Right lobe of liver (tissue), 4 donors: ENCODE measurements at regions not wholly inside any gene's neighbourhood (a gene's known extent, or its start where the extent isn't known, plus 50 kb on each side); places are given as distances from the start of the nearest gene placed in this dataset.

Source experiments
- CTCF ChIP-seq, 4 donors: fragments of 200-600 bp in 3 of 4; fragments of 450-650 bp in 1 of 4; IDR thresholded peaks; one replicate each; pipeline versions ENCODE4 v1.5.1 to v1.8.0; 2016 to 2022; ENCODE audit warnings: antibody characterized with exemption in 4 of 4, mild to moderate bottlenecking in 2 of 4
- POLR2A ChIP-seq: fragments of 450-650 bp; IDR thresholded peaks from one replicate; pipeline ENCODE4 v1.6.1; 2017; ENCODE audit warnings: antibody characterized with exemption, mild to moderate bottlenecking
- donor health status: DM: no; HTN: no; CAD: no.
- donor health status: DM: no; HTN: no; CAD: no.
- donor health status: DM: no; HTN: yes; CAD: no.

- TF ChIP-seq CTCF (IDR thresholded peaks at IDR 0.05) (no peak), POLR2A (no peak)
These were observed 580.2 kb downstream of the MID1IP1 start for GRCh38 chrX:39381422-39381821.
